Fibroblast of lung (primary cell): ENCODE measurements at regions not wholly inside any gene's neighbourhood (a gene's known extent, or its start where the extent isn't known, plus 50 kb on each side); places are given as distances from the start of the nearest gene placed in this dataset.

Source experiments
- CTCF ChIP-seq, 2 donors: IDR thresholded peaks in 1 of 2; conservative IDR thresholded peaks in 1 of 2; 1 replicate in 1 of 2; 2 replicates in 1 of 2; pipeline ENCODE4 v1.5.1; 2011 to 2012; ENCODE audit warnings: low read length in 2 of 2, control low read depth in 1 of 2, inconsistent platforms in 1 of 2, low read depth in 1 of 2, mild to moderate bottlenecking in 1 of 2
- EZH2 ChIP-seq: IDR thresholded peaks from 2 replicates; pipeline ENCODE4 v1.5.1; 2012; ENCODE audit warnings: low read length, control low read depth, mild to moderate bottlenecking; ENCODE audit errors: missing control alignments

- TF ChIP-seq CTCF (conservative IDR thresholded peaks at IDR 0.05 in 1 of 2, IDR thresholded peaks at IDR 0.05 in 1 of 2; ENCODE audit: low read depth in 1 of 2, low read length in 2 of 2) (no peak), EZH2 (no peak)
Observed at GRCh38 chr5:167123126-167123525, 1168.3 kb upstream of the WWC1 start.
